Activated naive CD4-positive, alpha-beta T cell treated with anti-CD3 and anti-CD28 coated beads for 36 hours (primary cell): ENCODE measurements at regions not wholly inside any gene's neighbourhood (a gene's known extent, or its start where the extent isn't known, plus 50 kb on each side); places are given as distances from the start of the nearest gene placed in this dataset.

ENCODE experiments used
- CTCF ChIA-PET: fragments of 350-600 bp; sonication (Branson Sonifier 250); formaldehyde crosslinking; loops from one replicate; lab custom pipeline; 2021; ENCODE audit warnings: antibody characterized with exemption; lab: Charles Lee
- DNase-seq: peaks from one replicate; pipeline ENCODE4 v3.0.0-alpha.2; 2020
- H3K27ac Mint-ChIP-seq: one replicate; pipeline ENCODE4 v1.8.0; 2021; ENCODE audit warnings: mild to moderate bottlenecking, mixed read lengths
- H3K27me3 Mint-ChIP-seq: one replicate; pipeline ENCODE4 v1.8.0; 2021; ENCODE audit warnings: low read depth, mixed read lengths
- H3K36me3 Mint-ChIP-seq: one replicate; pipeline ENCODE4 v1.8.0; 2021; ENCODE audit warnings: low read depth, mixed read lengths
- H3K4me1 Mint-ChIP-seq: one replicate; pipeline ENCODE4 v1.8.0; 2021; ENCODE audit warnings: low read depth, mixed read lengths
- H3K4me3 Mint-ChIP-seq: one replicate; pipeline ENCODE4 v1.8.0; 2021; ENCODE audit warnings: mild to moderate bottlenecking, moderate library complexity, mixed read lengths
- H3K9me3 Mint-ChIP-seq: one replicate; pipeline ENCODE4 v1.8.0; 2021; ENCODE audit warnings: mixed read lengths
- intact Hi-C: fragments of 100-400 bp; cut with micrococcal nuclease; formaldehyde crosslinking; loops from one replicate; pipeline ENCODE4 v1.15.1; 2023

DNA sequence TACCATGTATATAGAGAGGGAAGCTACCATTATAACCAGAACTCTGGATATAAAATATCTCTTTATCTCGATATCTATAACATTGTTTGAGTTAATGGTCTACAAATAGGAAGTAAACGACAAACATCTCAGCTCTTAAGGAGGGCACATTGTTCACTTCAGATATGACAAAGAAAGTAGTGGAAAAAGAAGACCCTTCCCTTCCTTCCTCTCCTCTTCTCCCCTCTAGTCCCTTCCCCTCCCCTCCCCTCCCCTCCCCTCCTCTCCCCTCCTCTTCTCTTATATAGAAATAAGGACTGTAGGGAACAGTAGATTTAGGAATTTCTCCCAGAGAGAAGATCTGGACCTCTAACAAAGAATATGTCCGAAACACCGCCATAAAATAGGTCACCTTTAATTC, 1731.9 kb upstream of the CDH9 start:
- DNase-seq: no peak
- Mint-ChIP-seq H3K36me3 (no peaks in the 10 kb centered on the region), H3K27ac (no peak overlapping the region), H3K9me3 (peaks cover 5% of the 10 kb centered on the region), H3K4me3 (no peak overlapping the region), H3K4me1 (no peaks in the 10 kb centered on the region), H3K27me3 (no peaks in the 10 kb centered on the region)
- CTCF ChIA-PET: no interaction called here
- intact Hi-C loops: no loop called here

DNA sequence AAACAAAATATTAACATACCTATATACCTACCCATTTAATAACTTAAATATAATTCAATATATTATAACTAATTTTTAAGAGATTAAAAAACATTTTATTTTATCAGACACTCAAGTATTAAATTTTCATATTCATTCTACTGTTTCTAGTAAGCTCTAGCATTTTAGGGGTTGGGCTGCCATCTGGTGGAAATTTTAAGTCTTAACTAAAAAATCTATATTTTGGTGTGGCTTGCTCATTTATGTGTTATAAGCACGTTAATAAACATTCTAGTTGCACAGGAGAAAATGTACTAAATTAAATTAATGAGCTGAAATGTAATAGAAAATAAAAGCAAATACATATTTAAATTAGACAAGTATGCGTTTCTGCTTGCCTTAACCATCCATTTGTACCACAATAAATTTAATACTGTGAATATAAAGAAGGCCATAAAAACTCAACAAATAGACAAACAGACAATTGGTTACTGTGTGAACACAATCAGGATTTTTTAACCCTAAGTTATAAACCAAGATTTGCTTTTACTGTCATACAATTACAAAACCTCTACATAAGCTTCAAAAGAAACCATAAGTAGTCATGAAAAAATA, 1728.3 kb upstream of the CDH9 start:
- CTCF ChIA-PET: no interaction called here
- Mint-ChIP-seq H3K27me3 (no peaks in the 10 kb centered on the region), H3K9me3 (peaks cover 3% of the 10 kb centered on the region), H3K36me3 (no peaks in the 10 kb centered on the region), H3K4me1 (no peaks in the 10 kb centered on the region), H3K27ac (no peak overlapping the region), H3K4me3 (no peak overlapping the region)
- peak; percentile 6 for DNase-seq
- intact Hi-C loops: loop anchor here (5.0 kb wide), 1 partner anchor 419 kb away; no protein-coding TSS in a partner anchor

- Mint-ChIP-seq H3K9me3 (peaks cover 15% of the 10 kb centered on the region), H3K36me3 (no peaks in the 10 kb centered on the region), H3K4me3 (no peak overlapping the region), H3K4me1 (no peaks in the 10 kb centered on the region), H3K27ac (no peak overlapping the region), H3K27me3 (no peaks in the 10 kb centered on the region)
- CTCF ChIA-PET: no interaction called here
- intact Hi-C loops: no loop called here
- DNase-seq: no peak
Observed at GRCh38 chr5:28751396-28751795, 1713.0 kb upstream of the CDH9 start.

DNA sequence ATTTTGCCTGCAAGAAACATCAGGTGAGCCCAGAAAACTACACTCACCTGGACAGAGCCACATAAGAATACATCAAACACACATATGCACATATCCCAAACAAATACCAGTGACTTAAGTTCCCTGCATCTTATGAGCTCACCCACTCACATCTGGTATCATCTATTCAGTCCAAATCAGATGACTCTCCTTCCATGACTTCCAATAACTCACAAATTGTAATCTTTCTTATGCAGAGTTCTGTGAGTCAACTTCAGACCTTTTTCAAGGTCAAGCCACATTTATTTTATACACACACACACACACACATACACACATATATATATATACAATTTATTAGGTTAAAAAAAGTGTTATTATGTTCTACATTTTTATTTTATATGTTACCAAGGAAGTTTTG, 1711.9 kb upstream of the CDH9 start:
- no peaks in the 10 kb centered on the region for H3K36me3 Mint-ChIP-seq
- CTCF ChIA-PET: no interaction called here
- no peak for DNase-seq
- H3K27me3 Mint-ChIP-seq: no peaks in the 10 kb centered on the region
- H3K9me3 Mint-ChIP-seq: peaks cover 15% of the 10 kb centered on the region
- H3K4me1 Mint-ChIP-seq: no peaks in the 10 kb centered on the region
- H3K27ac Mint-ChIP-seq: no peak overlapping the region
- intact Hi-C loops: no loop called here
- no peak overlapping the region for H3K4me3 Mint-ChIP-seq

GRCh38 chr5:28748446-28748845, 1710.1 kb upstream of the CDH9 start:
- Mint-ChIP-seq H3K9me3 (peaks cover 11% of the 10 kb centered on the region), H3K27me3 (no peaks in the 10 kb centered on the region), H3K4me3 (no peak overlapping the region), H3K4me1 (no peaks in the 10 kb centered on the region), H3K27ac (no peak overlapping the region), H3K36me3 (no peaks in the 10 kb centered on the region)
- intact Hi-C loops: no loop called here
- no peak for DNase-seq
- CTCF ChIA-PET: no interaction called here

- CTCF ChIA-PET: no interaction called here
- no peaks in the 10 kb centered on the region for H3K4me1 Mint-ChIP-seq
- peaks cover 12% of the 10 kb centered on the region for H3K9me3 Mint-ChIP-seq
- no peak overlapping the region for H3K4me3 Mint-ChIP-seq
- DNase-seq: no peak
- H3K27me3 Mint-ChIP-seq: no peaks in the 10 kb centered on the region
- H3K27ac Mint-ChIP-seq: no peak overlapping the region
- intact Hi-C loops: no loop called here
- no peaks in the 10 kb centered on the region for H3K36me3 Mint-ChIP-seq
Observed at GRCh38 chr5:28743716-28744110, 1705.3 kb upstream of the CDH9 start.

GRCh38 chr5:28743025-28743715, 1704.8 kb upstream of the CDH9 start:
- H3K4me3 Mint-ChIP-seq: no peak overlapping the region
- no peaks in the 10 kb centered on the region for H3K36me3 Mint-ChIP-seq
- no peaks in the 10 kb centered on the region for H3K4me1 Mint-ChIP-seq
- no peak for DNase-seq
- no peaks in the 10 kb centered on the region for H3K27me3 Mint-ChIP-seq
- intact Hi-C loops: no loop called here
- H3K9me3 Mint-ChIP-seq: peaks cover 9% of the 10 kb centered on the region
- no peak overlapping the region for H3K27ac Mint-ChIP-seq
- CTCF ChIA-PET: no interaction called here

DNA sequence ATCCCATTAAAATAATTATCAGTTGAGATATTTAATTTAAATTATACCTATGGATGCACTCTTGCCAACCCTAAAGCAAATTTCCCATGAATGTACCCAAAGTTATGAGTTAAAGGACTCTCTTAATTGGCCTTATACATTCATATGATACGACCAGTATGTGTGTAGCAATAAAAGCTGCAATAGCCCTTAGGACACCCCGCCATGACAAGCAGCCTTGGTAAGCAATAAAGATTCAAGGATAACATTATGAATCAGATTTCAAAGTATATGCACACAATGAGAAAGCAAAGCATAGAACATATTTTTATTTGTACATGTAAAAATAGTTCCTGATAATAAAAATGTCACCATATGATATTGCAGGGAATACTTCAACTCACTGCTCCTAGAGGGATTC, 1699.3 kb upstream of the CDH9 start:
- intact Hi-C loops: no loop called here
- H3K27ac Mint-ChIP-seq: no peak overlapping the region
- H3K27me3 Mint-ChIP-seq: no peaks in the 10 kb centered on the region
- no peak for DNase-seq
- CTCF ChIA-PET: no interaction called here
- H3K4me3 Mint-ChIP-seq: no peak overlapping the region
- H3K9me3 Mint-ChIP-seq: peaks cover 15% of the 10 kb centered on the region
- no peaks in the 10 kb centered on the region for H3K4me1 Mint-ChIP-seq
- no peaks in the 10 kb centered on the region for H3K36me3 Mint-ChIP-seq

DNA sequence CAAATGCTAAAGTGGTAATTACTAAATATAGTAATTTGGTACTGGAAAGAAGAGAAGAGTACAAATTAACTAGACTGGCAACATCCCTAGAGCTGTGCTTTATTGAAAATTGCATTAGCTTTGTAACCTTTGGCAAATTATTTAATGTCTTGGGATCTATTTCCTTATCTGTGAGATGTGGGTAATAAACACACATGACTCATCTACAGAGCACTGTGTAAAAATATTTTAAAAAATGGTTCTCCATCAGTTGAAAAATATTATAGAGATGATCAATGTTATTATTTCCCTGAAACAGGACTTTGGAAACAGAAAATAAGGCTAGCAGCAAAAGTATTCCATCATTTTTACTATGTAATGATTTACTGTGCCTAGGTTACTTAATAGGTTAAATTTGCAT, 1698.8 kb upstream of the CDH9 start:
- intact Hi-C loops: no loop called here
- Mint-ChIP-seq H3K9me3 (peaks cover 15% of the 10 kb centered on the region), H3K36me3 (no peaks in the 10 kb centered on the region), H3K27ac (no peak overlapping the region), H3K4me3 (no peak overlapping the region), H3K4me1 (no peaks in the 10 kb centered on the region), H3K27me3 (no peaks in the 10 kb centered on the region)
- CTCF ChIA-PET: no interaction called here
- DNase-seq: no peak

DNA sequence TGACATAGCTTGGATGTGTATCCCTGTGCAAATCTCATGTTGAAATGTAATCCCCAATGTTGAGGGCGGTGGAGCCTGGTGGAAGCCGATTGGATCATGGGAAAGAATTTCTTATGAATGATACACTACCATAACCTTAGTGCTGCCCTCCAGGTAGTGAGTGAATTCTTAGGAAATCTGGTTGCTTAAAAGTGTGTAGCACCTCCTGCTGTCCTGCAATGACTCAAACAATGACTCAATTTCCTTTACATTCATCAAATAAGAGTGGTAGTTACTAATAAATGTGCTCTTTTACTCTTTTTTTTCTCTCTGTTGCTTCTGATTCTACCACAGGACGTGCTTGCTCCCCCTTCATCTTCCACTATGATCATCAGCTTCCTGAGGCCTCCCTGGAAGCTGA, 1696.0 kb upstream of the CDH9 start:
- H3K27ac Mint-ChIP-seq: no peak overlapping the region
- intact Hi-C loops: no loop called here
- no peaks in the 10 kb centered on the region for H3K27me3 Mint-ChIP-seq
- no peaks in the 10 kb centered on the region for H3K36me3 Mint-ChIP-seq
- no peaks in the 10 kb centered on the region for H3K4me1 Mint-ChIP-seq
- DNase-seq: no peak
- H3K4me3 Mint-ChIP-seq: no peak overlapping the region
- CTCF ChIA-PET: no interaction called here
- H3K9me3 Mint-ChIP-seq: peaks cover 16% of the 10 kb centered on the region

DNA sequence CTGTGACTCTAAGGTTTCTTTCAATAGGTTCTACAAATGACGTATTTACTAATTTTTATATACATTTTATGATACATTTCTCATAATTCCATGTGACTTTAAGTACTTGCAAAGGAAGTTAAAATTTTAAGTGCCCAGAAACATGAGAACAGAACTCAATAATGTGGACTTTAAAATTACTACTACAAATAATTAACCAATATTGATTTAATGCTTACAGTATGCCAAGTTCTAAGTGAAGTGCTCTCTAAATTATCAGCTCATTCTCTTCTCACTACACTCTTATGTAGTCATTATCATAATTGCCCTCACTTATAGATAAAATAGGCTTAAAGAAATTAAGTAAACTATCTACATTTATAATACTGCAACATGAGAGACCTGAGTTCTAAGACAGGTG, 1690.7 kb upstream of the CDH9 start:
- no peak overlapping the region for H3K27ac Mint-ChIP-seq
- no peak for DNase-seq
- peaks cover 12% of the 10 kb centered on the region for H3K9me3 Mint-ChIP-seq
- H3K36me3 Mint-ChIP-seq: no peaks in the 10 kb centered on the region
- intact Hi-C loops: no loop called here
- no peaks in the 10 kb centered on the region for H3K27me3 Mint-ChIP-seq
- H3K4me1 Mint-ChIP-seq: no peaks in the 10 kb centered on the region
- no peak overlapping the region for H3K4me3 Mint-ChIP-seq
- CTCF ChIA-PET: no interaction called here

- intact Hi-C loops: no loop called here
- DNase-seq: no peak
- no peaks in the 10 kb centered on the region for H3K27me3 Mint-ChIP-seq
- peaks cover 11% of the 10 kb centered on the region for H3K9me3 Mint-ChIP-seq
- CTCF ChIA-PET: no interaction called here
- H3K4me1 Mint-ChIP-seq: no peaks in the 10 kb centered on the region
- H3K4me3 Mint-ChIP-seq: no peak overlapping the region
- H3K36me3 Mint-ChIP-seq: no peaks in the 10 kb centered on the region
- H3K27ac Mint-ChIP-seq: no peak overlapping the region
Observed at GRCh38 chr5:28726815-28727214, 1688.4 kb upstream of the CDH9 start.

GRCh38 chr5:28725001-28725400, 1686.6 kb upstream of the CDH9 start:
- H3K4me3 Mint-ChIP-seq: no peak overlapping the region
- H3K4me1 Mint-ChIP-seq: no peaks in the 10 kb centered on the region
- no peak overlapping the region for H3K27ac Mint-ChIP-seq
- CTCF ChIA-PET: no interaction called here
- H3K27me3 Mint-ChIP-seq: no peaks in the 10 kb centered on the region
- intact Hi-C loops: no loop called here
- no peaks in the 10 kb centered on the region for H3K36me3 Mint-ChIP-seq
- peaks cover 8% of the 10 kb centered on the region for H3K9me3 Mint-ChIP-seq
- DNase-seq: no peak
